Osteocyte (in vitro differentiated cells): ENCODE measurements at regions not wholly inside any gene's neighbourhood (a gene's known extent, or its start where the extent isn't known, plus 50 kb on each side); places are given as distances from the start of the nearest gene placed in this dataset.

Experiments
- DNase-seq: peaks from one replicate; pipeline ENCODE4 v3.0.0; 2021; ENCODE audit warnings: mixed read lengths; ENCODE audit not compliant: unreplicated experiment; ENCODE audit errors: extremely low spot score
- H3K27ac Mint-ChIP-seq: one replicate; pipeline ENCODE4 v1.8.0; 2021; ENCODE audit warnings: mild to moderate bottlenecking, mixed read lengths; ENCODE audit not compliant: unreplicated experiment
- H3K27me3 Mint-ChIP-seq: one replicate; pipeline ENCODE4 v1.8.0; 2021; ENCODE audit warnings: mixed read lengths; ENCODE audit not compliant: unreplicated experiment
- H3K36me3 Mint-ChIP-seq: one replicate; pipeline ENCODE4 v1.8.0; 2021; ENCODE audit warnings: mixed read lengths; ENCODE audit not compliant: unreplicated experiment
- H3K4me1 Mint-ChIP-seq: one replicate; pipeline ENCODE4 v1.8.0; 2021; ENCODE audit warnings: mixed read lengths; ENCODE audit not compliant: unreplicated experiment
- H3K4me3 Mint-ChIP-seq: one replicate; pipeline ENCODE4 v1.8.0; 2021; ENCODE audit warnings: mild to moderate bottlenecking, moderate library complexity, mixed read lengths; ENCODE audit not compliant: unreplicated experiment
- H3K9me3 Mint-ChIP-seq: one replicate; pipeline ENCODE4 v1.8.0; 2021; ENCODE audit warnings: mixed read lengths; ENCODE audit not compliant: unreplicated experiment
- TF ChIP-seq, protein P1 (sequence below): fragments of 200-600 bp; sonication (generic); IDR thresholded peaks from 2 replicates; pipeline ENCODE4 v1.5.0; 2021; ENCODE audit warnings: antibody characterized with exemption, mild to moderate bottlenecking, moderate library complexity

DNA sequence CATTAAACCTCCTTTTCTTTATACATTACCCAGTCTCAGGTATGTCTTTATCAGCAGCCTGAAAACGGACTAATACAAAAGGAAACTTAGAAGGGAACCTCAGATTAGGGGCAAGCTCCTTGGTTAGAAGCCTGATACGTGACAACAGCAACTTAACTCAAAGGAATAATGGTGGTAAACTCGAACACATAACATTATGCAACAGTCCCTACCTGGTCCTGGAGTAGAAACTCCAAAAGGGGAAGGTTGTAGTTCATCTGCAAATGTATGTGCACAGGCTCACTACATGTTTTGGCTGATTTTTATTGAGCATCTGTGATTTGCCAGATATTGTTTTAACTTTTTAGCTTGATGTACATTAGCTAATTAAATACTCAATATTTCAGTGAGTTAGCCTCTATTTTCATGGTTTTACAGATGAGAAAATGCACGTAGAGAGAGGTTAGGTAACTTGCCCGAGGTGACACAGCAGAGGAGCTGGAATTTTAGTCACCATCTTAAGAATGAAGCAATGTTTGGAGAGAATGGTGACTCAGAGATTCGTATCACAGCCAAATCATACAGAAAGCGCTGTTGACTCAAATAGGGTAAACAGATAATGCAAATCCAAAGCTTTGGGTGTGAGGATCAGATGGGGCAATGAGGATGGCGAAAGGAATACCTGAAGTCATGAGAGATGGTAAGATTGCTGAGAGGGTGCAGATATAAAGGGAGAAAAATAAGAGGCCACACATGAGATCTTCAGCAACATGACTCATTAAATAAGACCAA is 194.9 kb upstream of the RBFOX1 start:
- Mint-ChIP-seq H3K27ac (no peak overlapping the region), H3K4me3 (no peak overlapping the region), H3K9me3 (peaks cover 48% of the 10 kb centered on the region)

DNA sequence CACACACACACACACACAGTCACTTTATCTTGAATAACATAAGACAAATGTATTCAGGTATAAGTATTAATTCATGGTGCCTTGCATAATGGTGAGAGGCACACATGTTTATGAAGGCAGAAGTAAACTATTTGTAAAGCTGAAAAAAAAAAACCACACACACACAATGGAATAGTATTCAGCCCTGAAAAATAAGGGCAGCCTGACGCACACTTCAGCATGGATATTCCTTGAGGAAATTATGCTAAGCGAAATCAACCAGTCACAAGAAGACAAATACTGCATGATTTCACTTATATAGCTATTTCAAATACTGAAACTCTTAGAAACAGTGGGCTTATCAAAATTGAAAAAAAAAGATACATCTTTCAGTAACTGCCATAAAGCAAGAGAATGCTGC is 200.2 kb upstream of the RBFOX1 start:
- H3K27ac Mint-ChIP-seq = no peak overlapping the region
- peaks cover 33% of the 10 kb centered on the region for H3K9me3 Mint-ChIP-seq
- H3K4me3 Mint-ChIP-seq = no peak overlapping the region
- DNase-seq = no peak
- H3K27me3 Mint-ChIP-seq = no peaks in the 10 kb centered on the region
- no peaks in the 10 kb centered on the region for H3K36me3 Mint-ChIP-seq
- H3K4me1 Mint-ChIP-seq = no peaks in the 10 kb centered on the region
- TF ChIP-seq, protein P1, sequence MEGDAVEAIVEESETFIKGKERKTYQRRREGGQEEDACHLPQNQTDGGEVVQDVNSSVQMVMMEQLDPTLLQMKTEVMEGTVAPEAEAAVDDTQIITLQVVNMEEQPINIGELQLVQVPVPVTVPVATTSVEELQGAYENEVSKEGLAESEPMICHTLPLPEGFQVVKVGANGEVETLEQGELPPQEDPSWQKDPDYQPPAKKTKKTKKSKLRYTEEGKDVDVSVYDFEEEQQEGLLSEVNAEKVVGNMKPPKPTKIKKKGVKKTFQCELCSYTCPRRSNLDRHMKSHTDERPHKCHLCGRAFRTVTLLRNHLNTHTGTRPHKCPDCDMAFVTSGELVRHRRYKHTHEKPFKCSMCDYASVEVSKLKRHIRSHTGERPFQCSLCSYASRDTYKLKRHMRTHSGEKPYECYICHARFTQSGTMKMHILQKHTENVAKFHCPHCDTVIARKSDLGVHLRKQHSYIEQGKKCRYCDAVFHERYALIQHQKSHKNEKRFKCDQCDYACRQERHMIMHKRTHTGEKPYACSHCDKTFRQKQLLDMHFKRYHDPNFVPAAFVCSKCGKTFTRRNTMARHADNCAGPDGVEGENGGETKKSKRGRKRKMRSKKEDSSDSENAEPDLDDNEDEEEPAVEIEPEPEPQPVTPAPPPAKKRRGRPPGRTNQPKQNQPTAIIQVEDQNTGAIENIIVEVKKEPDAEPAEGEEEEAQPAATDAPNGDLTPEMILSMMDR = no peak

More for the DNA sequence above, 194.9 kb upstream of the RBFOX1 start:
- Mint-ChIP-seq H3K4me1 (no peaks in the 10 kb centered on the region), H3K27me3 (no peaks in the 10 kb centered on the region), H3K36me3 (no peaks in the 10 kb centered on the region)
- DNase-seq = no peak
- TF ChIP-seq, protein P1 = no peak

DNA sequence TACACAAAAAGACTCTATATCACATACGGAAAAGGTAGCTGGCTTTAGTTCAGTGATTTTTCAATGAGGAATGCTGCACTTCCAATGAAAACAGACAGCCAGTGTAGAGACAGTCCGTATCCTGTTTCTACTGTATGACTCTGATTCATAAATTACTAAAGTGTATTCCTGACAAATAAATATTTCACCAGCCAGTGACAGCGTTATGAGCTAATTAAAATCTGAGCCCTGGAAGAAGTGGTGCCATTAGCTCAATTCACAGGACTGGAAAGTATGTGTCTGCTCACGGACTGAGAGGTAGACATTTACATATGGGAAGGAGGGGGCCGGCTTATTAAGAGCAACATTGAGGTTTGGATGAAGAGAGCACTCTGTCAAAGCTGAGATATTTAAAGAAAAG is 207.9 kb upstream of the RBFOX1 start:
- Mint-ChIP-seq H3K9me3 (peaks cover 32% of the 10 kb centered on the region), H3K4me3 (no peak overlapping the region), H3K27me3 (no peaks in the 10 kb centered on the region), H3K4me1 (no peaks in the 10 kb centered on the region), H3K27ac (no peak overlapping the region), H3K36me3 (no peaks in the 10 kb centered on the region)
- DNase-seq = no peak
- TF ChIP-seq, protein P1 = no peak

DNA sequence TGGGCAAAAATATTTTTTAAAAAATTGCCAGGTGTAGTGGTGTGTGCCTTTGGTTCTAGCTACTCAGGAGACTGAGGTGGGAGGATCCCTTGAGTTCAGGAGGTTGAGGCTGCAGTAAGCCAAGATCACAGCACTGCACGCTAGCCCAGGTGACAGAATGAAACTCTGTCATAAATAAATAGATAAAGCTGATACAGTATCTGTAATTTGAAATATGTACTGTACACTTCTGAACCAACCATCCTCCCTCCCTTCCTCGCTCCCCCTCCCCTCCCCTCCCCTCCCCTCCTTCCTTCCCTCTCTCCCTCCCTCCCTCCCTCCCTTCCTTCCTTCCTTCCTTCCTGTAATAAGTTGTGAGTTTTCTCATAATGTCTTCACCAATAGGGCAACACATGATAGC is 208.4 kb upstream of the RBFOX1 start:
- Mint-ChIP-seq H3K9me3 (peaks cover 32% of the 10 kb centered on the region), H3K27me3 (no peaks in the 10 kb centered on the region), H3K27ac (no peak overlapping the region), H3K4me1 (no peaks in the 10 kb centered on the region), H3K36me3 (no peaks in the 10 kb centered on the region), H3K4me3 (no peak overlapping the region)
- TF ChIP-seq, protein P1 = no peak
- no peak for DNase-seq

DNA sequence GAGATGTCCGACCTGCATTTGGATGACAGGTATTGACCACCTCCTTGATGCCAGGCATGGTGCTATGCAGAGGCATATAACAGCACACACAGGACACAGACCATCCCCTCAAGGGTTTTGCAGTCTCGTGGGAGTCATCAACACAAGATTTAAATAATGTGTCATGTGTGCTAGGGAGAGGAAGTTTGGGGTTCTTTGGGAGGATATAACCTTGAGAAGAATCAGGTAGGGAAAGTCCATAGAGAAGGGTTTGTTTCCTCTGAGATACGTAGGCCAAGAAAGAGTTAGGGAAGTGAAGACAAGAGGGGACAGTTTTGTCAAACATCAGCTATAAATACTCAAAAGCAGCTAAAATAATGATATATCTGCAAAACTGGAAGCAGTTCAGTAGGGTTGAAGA is 215.9 kb upstream of the RBFOX1 start:
- Mint-ChIP-seq H3K9me3 (peaks cover 47% of the 10 kb centered on the region), H3K4me1 (no peaks in the 10 kb centered on the region), H3K27me3 (no peaks in the 10 kb centered on the region), H3K36me3 (no peaks in the 10 kb centered on the region), H3K27ac (no peak overlapping the region), H3K4me3 (no peak overlapping the region)
- TF ChIP-seq, protein P1 = no peak
- no peak for DNase-seq
